GM18868 (cell line): ENCODE measurements at regions not wholly inside any gene's neighbourhood (a gene's known extent, or its start where the extent isn't known, plus 50 kb on each side); places are given as distances from the start of the nearest gene placed in this dataset.
"Not testable (repeated sequence)": the region's sequence is repeated elsewhere in the genome, so short reads cannot be mapped to it uniquely, and the experiment has no call there.

Experiments
- ATAC-seq: cut with Tn5 transposase; IDR thresholded peaks from one replicate; pipeline ENCODE4 v1.9.1; 2021; ENCODE audit warnings: mild to moderate bottlenecking, moderate library complexity; ENCODE audit not compliant: unreplicated experiment

DNA sequence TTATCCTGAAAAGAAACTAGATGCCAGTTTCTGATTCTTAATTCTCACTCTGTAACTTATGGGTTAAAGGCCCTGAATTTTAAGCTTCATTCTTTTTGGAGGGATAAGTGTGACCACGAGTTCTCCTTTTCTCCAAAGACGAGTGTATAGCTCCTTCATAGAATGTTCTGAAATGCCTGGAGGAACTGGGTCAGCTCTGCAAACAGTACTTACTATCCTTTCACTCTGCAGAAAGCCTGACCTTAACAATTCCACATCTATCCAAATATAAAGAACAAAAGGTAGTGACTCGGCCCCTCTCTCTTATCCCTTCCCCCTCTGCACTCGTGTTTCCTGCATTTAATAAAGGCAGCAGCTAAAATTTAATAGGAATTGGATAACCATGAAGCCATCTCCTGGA is 150.5 kb downstream of the LYPLAL1 start:
- no peak for ATAC-seq

DNA sequence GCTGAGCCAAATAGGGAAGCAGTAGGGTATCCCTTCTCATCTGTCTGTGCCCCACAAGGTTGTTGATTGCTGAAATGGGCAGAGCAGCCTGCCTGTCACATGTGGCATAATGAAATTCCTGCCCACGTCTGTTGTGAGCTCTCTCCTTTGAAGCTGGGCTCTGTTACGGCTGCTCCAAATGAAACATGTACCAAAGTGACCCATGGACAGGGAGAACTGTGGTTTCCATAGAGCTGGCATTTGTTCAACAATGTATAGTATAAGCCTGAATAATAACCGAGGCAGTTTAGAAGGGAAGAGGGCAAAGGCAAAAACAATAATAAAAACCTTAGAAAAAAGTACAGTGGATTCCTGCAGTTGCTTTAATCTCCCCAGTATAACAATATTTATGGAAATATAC is 149.7 kb downstream of the LYPLAL1 start:
- no peak for ATAC-seq

DNA sequence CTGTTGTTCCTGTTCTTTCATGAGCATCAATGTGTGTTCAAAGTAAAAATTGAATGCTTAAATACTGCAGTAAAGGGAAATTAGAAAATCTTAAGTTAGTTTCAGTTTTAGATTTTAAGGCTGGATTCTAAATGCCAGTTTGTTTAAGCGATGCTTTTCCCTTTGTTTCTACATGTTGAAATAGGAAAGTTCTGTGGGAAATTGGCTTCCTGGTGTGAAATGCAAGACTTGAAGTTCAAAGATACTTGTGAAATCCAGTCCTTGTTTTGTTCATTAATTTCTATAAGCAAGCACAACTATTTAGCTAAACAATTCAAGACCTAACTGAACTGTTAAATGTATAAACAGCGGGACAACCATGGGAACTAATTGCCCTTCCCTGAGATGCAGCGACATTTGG is 149.1 kb downstream of the LYPLAL1 start:
- no peak for ATAC-seq

DNA sequence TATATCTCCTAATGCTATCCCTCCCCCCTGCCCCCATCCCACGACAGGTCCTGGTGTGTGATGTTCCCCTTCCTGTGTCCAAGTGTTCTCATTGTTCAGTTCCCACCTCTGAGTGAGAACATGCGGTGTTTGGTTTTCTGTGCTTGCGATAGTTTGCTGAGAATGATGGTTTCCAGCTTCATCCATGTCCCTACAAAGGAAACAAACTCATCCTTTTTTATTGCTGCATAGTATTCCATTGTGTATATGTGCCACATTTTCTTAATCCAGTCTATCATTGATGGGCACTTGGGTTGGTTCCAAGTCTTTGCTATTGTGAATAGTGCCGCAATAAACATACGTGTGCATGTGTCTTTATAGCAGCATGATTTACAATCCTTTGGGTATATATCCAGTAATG is 146.9 kb downstream of the LYPLAL1 start:
- ATAC-seq, result not testable (repeated sequence)

DNA sequence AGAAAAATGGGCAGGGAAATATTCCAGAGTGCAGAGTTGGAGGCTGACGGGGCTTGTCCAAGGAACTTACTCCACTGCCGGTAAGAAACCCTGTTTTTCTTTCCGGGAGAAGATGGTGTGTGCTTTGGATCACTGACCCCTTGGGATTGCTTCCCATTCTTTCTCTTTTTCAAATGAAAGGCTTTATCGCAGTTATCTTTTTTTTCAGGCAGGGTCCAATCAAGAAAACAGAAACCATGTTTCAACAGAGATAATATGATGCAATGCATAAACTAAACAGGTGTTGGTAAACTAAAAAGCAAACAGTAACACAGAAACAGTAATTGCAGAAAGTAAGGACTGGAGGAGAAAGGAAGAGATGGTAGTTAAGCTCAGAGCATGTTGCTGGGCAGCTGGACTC is 145.1 kb downstream of the LYPLAL1 start:
- ATAC-seq, result no peak

DNA sequence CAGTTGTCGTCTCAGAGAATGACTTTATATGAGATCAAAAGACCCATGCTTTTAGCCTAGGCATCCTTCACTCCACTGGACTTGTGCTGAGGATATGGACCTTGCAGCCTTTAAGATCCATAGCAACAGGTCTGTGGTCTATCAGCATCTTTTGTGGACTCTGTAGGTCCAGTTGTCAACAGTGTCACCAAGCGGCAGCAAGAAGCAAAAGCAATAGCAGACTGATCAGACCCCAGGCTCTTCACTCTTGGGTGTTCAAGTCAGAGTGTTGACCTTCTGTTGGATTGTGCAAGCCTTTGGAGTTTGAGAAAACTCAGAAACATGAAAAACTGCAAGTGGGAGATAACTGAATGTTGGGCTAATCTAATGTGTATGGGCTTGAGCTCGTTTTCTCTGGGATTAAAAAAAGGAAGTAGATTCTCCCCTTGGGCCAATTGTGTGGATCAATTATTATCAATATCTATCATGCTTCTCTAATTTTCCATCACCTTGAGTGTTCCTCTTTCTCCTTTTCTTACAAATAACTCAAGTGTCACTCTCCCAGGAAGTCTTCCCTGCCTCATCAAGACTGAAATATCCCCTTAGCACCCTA is 144.2 kb downstream of the LYPLAL1 start:
- peak; percentile 92 for ATAC-seq

DNA sequence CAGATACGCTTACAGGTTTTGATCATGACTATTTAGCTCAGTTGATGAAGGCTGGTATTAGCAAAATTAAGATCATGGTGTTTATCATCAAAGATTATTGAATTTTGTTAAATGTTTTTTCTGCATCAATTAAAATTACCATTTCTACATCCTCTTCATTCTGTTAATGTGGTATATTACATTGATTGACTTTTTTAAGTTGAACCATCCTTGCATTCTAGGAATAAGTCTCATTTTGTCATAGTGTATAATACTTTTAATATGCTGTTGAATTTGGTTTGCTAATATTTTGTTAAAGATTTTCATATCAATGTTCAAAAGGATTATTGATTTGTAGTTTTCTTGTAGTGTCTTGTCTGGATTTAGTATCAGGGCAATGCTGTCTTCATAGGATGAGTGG is 142.4 kb downstream of the LYPLAL1 start:
- no peak for ATAC-seq

DNA sequence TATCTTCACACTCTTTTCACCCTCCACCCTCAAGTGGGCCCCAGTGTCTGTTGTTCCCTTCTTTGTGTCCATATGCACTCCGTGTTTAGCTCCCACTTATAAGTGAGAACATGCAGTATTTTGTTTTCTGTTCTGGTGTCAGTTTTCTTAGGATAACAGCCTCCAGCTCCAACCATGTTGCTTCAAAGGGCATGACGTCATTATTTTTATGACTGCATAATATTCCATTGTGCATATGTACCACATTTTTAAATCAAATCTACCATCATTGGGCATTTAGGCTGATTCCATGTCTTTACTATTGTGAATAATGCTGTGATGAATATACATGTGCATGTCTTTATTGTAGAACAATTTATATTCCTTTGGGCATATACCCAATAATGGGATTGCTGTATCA is 140.3 kb downstream of the LYPLAL1 start:
- no peak for ATAC-seq

DNA sequence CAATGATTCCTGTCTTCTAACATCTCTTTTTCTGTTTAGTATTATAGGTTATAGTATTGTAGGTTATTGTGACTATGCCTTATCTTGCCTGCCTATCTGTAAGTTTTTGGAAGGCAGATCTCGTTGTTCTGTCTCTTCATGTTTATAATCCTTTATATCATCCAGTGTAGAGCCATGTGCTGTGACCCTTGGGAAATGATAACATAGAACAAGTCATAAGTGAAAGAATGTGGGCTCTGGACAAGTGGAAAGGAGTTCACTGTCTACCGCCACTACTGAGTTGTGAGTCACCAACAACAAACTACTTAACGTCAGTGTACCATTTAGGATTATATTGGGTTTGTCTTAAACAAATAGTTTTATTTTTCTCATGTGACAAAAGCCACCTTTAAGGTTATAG is 139.3 kb downstream of the LYPLAL1 start:
- ATAC-seq, result no peak

DNA sequence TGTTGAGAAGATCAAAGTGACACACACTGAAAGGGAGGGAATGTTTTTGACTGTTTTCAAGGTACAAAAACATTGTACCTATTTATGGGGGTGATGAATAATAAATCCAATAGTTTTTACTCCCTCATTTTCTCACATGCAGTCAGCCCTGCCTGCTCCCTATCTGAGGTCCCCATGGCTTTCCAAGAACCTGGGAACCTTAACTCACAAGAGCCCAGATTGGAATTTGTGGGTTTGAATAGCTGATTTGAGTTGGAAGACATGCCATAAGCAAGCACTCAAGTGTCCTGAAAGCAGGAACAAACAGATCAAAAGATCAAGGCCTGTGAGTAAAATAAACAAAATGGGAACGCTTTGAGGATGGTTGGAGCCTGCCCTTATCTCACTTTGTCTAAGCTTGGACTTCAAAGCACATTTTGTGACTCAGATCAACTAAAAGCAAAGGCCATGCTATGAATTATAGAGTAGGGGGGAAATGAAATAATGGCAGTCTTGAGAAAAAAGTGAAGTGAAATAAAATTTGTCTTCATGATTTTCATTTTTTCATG is 136.6 kb downstream of the LYPLAL1 start:
- no peak for ATAC-seq

DNA sequence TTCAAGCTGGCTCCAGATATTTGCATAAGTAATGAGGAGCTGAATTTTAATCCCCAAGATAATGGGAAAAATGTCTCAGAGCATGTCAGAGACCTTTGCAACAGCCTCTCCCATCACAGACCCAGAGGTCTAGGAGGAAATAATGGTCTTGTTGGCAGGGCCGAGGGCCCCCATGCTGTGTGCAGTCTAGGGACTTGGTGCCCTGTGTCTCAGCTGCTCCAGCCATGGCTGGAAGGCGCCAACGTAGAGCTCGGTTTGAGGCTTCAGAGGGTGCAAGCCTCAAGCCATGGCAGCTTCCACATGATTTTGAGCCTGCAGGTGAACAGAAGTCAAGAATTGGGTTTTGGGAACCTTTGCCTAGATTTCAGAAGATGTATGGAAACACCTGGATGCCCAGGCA is 134.7 kb downstream of the LYPLAL1 start:
- ATAC-seq, result no peak

DNA sequence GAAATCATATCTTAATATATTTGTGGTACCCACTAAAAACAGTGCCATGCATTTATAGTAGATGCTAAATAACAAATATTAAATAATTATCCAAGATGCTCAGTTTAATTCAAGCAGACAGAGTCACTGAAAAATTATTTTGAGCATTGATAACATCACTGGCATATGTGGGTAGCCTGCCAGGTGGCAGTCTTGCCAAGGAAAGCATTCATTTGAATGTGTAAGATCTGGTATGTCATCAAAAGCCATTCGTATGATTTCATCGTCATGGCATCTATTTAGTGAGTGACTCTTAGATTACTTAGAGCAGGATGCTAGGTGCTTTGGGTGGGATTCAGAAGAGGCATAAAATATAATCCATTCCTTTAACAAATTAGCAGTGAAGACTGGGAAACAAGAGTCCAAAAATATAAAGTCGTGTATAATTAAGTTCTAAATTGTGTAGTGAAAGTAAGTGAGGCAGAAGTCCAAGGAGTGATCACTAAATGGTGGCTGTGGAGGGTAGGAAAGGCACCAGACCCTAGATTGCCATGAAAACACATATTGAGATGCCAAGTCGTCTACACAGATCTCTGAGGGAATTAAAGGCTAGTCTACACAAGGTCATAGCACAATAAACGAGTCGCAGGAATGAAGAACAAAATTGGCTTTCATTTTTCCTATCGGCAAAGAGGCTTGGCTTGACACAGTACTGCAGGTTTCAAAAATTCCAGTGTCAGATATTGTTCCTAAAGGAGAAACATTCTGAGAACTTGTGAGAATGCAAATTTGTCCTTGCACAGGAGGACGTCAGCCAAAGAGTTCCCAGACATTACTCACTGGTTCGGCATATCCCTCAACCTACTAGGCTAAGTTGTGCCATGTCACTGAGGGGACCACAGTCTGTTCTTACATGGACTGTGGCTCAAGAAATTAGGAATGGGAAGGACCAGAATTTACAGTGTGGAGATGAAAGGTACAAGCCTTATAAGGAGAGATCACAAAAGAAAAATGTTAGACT is 130.8 kb downstream of the LYPLAL1 start:
- no peak for ATAC-seq

DNA sequence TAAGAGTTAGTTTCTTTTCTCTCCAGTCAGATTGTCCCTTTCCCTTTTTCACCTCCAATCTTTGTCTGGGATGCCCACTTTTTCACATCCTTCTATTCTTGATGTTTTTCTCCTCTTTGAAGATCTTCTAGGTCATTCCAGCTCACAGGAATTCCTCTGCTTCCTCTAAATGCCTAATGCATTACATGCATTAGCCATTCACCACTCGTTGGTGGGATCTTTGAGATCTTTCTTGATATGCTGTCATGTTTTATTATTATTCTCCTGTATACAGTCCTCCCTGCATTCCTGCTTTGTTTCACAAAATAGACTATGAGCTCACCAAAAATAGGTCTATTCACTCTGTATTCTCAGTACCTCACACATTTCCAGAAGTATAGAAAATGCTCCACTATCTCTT is 129.0 kb downstream of the LYPLAL1 start:
- ATAC-seq, result no peak

DNA sequence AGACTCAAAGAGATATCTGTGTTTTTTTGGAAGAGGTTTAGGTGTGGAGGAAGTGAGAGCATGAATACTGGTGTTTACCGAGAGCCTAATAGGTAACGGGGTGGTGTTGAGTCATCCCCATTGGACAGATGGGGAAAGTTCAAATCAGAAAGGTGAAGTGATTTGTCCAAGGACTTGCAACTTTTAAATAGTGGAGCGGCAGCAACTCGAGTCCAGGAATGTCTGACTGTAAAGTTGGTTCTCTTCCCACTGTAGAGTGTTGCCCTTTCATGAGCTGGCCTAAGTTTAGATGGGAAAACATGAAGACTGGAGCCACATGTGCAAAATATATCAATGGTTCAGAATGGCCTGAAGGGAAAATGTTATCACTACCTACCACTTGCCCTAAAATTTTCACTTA is 125.7 kb downstream of the LYPLAL1 start:
- no peak for ATAC-seq

DNA sequence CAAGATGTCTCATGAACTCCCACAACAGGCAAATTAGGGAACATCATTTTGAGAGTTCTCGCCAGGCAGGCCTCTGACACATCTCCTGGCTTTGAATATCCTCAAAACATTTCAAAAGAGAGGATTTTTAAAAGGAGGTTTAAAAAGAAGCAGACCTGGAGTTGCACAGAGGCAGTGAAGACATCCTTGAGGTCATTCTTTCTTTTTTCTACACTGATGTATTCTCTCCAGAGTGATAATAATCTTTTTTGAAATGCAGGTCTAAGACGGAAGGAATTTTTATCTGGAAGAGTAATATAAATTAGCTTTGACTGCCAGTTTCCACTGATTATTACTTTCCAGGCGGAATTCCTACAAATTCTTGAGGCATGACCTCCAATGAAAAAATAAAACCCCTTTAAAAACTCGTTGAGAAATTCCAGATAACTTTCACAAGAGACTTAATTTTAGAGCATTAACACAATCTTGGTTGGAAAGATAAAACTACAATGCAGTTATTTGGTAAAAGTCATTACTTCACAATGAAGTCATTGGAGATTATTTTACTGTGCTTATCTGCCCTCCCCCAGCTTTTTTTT is 125.0 kb downstream of the LYPLAL1 start:
- no peak for ATAC-seq

DNA sequence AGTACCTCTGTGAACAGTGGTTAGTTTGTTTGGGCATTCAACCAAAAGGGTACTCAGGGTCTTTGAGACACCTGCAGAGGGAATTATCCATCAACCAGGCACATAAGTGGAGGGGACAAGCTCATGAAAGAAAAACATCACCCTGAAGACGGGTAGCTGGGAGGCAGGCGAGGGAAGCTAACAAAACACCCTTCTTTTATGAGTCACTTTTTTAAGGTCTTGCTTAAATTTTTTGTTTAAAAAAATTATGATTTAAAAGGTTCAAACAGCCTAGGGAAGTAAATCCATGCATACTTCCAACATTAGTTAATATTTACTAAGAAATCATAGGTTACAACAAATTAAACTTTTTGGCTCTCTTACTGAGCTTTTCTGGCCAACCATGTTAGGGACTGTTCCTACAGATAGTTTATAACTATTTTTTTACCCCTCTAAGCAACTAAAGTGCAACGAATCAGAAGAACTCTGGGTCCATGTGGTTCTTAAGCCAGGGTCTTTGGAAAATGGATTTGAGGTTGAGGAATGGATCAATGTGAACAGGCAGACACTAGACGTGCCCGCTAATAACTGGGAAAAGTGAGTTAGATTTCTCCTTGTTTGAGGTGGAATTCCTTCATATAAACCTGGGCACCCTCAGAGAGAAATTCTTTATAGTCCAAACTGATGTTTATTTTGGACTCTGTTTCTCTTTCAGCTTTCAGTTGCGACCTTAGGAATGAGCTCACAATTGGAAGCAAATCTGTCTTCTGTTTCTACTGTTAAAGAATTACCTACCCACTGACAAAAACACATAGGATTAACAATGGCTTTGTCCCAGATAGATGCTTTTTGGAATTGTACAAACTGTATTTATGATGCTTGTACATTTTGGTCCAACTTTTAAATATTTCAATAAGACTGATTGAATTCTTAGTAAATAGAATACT is 123.0 kb downstream of the LYPLAL1 start:
- no peak for ATAC-seq

DNA sequence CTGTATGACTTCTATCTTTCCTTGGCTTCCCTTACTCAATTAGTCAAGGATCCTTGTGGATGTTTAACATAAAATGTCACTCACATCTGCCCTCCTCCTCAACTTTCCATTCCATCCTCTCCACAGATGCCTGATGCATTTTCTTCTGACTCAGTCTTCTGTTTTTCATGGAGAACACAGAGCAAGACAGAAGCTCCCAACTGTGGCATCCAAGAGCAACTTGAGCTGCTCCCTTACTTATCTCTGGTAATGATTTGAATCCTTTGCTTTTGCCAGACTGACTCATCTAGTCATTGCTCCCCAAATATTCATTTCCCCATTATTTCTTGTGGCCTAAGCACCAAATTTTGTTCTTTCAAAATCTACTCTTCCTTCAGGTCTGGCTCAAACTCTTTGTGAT is 120.6 kb downstream of the LYPLAL1 start:
- ATAC-seq, result no peak

DNA sequence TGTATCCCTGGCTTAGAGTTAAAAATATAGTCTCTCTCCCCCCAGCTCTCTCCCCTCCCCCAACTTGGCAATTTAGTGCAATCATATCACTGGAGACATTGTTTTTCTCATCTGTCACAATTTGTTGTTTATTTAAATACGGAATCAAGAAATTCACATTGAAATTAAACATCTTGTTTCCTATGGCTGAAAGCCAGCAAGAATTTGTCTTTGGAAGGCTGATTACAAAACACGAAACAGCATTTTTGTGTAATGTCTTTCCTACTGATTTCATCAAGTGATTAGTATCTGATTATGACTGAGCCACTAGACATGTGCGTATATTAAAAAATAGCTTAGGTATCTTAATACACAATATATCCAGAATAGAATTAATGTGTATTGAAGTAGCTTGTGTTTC is 119.7 kb downstream of the LYPLAL1 start:
- no peak for ATAC-seq

DNA sequence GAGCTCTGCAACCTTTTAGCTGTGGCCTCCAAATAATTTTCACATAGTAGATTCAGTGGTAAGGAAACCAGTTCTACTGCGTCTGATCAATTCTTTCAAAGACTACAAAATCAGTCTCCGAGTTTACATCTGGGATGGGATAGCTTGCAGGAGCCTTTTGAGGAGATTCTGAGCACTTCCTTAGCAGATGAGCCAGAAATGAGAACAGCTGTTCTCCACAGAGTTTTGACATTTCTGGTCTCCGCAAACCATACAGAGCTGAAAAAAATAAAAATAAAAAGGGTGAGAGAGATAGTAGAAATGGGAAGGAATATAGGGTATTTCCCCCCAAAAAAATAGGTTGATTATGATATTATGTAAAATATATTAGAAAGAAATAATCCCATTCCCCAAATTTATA is 119.3 kb downstream of the LYPLAL1 start:
- ATAC-seq, result no peak

DNA sequence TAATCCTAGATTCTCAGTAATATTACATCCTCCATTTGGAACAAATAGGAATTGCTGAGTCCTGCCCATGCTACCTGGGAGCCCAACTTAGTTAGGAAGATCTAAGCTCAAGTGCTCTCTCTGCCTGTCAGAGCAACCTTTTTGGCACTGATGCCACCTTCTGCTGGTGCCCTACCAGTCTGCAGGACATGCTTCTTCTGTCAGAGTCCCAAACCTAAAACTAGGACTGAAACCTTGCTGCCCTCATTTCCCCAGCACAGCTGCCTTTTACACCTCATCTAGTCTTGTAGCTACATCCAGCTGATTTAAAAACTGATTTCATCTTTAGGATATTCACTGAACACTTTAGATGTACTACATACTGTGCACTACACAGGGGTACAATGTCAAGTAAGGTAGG is 118.7 kb downstream of the LYPLAL1 start:
- ATAC-seq, result no peak

DNA sequence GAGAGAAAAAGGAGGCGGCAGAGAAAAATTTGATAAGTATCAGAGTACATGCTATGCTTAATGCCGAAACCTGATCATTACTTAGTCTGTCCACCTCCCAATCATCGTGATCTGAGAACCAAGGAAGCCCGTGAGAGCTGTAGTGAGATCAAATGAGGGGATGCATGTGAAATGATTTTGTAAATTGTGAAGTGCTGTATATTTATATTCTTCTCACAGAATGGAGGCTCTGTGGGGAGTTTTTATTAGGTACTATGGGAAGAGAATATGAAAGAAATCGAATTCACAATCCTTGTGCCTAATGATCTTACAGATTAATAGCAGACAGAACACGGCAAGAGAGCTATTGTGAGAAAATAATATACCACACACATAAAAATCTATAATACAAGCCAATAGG is 115.5 kb downstream of the LYPLAL1 start:
- no peak for ATAC-seq
